HCT116 (cell line): ENCODE measurements at regions not wholly inside any gene's neighbourhood (a gene's known extent, or its start where the extent isn't known, plus 50 kb on each side); places are given as distances from the start of the nearest gene placed in this dataset.

Experiments used
- ATAC-seq: fragments of 200-7000 bp; cut with Tn5 transposase; 2 replicates; pipeline ENCODE4 v1.9.1; 2020; ENCODE audit warnings: mild to moderate bottlenecking, moderate library complexity
- BruUV-seq: library from RNA; stranded (reverse); fragments of 400-500 nt; replicated peaks from 2 replicates; lab custom pipeline; 2021; lab: Mats Ljungman, UMichigan
- CTCF ChIA-PET: fragments of 300-600 bp; sonication (Branson Sonifier 250); formaldehyde crosslinking; loops from one replicate; lab custom pipeline; 2021; ENCODE audit warnings: antibody characterized with exemption; lab: Charles Lee
- POLR2A ChIA-PET: fragments of 300-600, 350-600 bp; sonication (Branson Sonifier 250); formaldehyde crosslinking; loops from one replicate; lab custom pipeline; 2021; ENCODE audit warnings: antibody characterized with exemption; lab: Charles Lee
- RAD21 ChIA-PET, 2 experiments: fragments of 300-600 bp; sonication (Branson Sonifier 250); formaldehyde crosslinking; loops; one replicate each; lab custom pipeline; 2023; ENCODE audit warnings: low total read pairs in 2 of 2; ENCODE audit not compliant: uncharacterized antibody in 2 of 2, unreplicated experiment in 2 of 2, low non-redundant PET in 1 of 2; lab: Charles Lee
- DNase-seq: peaks from one replicate; pipeline ENCODE4 v3.0.0-alpha.2; 2010; ENCODE audit warnings: low read depth, low spot score
- H2AFZ ChIP-seq: fragments of 200-600 bp; shearing (Covaris generic), sonication (generic); 2 replicates; pipeline ENCODE4 v1.6.1; 2017; ENCODE audit warnings: low read depth, mixed run types, mixed read lengths, antibody characterized with exemption, low read length; ENCODE audit not compliant: poor library complexity, severe bottlenecking
- H3K27ac ChIP-seq: 2 replicates; pipeline ENCODE4 v1.5.1; 2012; ENCODE audit warnings: low read depth, low read length
- H3K27me3 ChIP-seq: fragments of 200-600 bp; sonication (generic); 2 replicates; pipeline ENCODE4 v1.6.1; 2016; ENCODE audit warnings: mixed run types, low read length, mixed read lengths; ENCODE audit not compliant: insufficient read depth
- H3K36me3 ChIP-seq, 2 experiments: fragments of 200-500 bp in 1 of 2; fragments of 200-600 bp in 1 of 2; sonication (Bioruptor generic) in 1 of 2; sonication (generic) in 1 of 2; 2 replicates each; pipeline versions ENCODE4 v1.5.1 to v1.6.1; 2014 to 2016; ENCODE audit warnings: low read length in 2 of 2, inconsistent platforms in 1 of 2, mixed read lengths in 1 of 2, mixed run types in 1 of 2; ENCODE audit not compliant: insufficient read depth in 2 of 2, control insufficient read depth in 1 of 2
- H3K4me1 ChIP-seq, 2 experiments: fragments of 200-600 bp in 1 of 2; sonication (generic) in 1 of 2; 2 replicates each; pipeline versions ENCODE4 v1.5.1 to v1.6.1; 2012 to 2017; ENCODE audit warnings: low read length in 2 of 2, inconsistent platforms in 1 of 2, mild to moderate bottlenecking in 1 of 2, mixed read lengths in 1 of 2, mixed run types in 1 of 2, moderate library complexity in 1 of 2; ENCODE audit not compliant: insufficient read depth in 2 of 2, control insufficient read depth in 1 of 2
- H3K4me2 ChIP-seq: fragments of 200-600 bp; sonication (generic); 2 replicates; pipeline ENCODE4 v1.6.1; 2017; ENCODE audit warnings: mixed run types, low read length, mixed read lengths
- H3K4me3 ChIP-seq, 2 experiments: fragments of 200-600 bp in 1 of 2; sonication (generic) in 1 of 2; replicated peaks in 1 of 2; 2 replicates each; pipeline ENCODE4 v1.5.1; 2011 to 2016; ENCODE audit warnings: low read length in 2 of 2, control low read depth in 1 of 2, low read depth in 1 of 2, mild to moderate bottlenecking in 1 of 2, mixed read lengths in 1 of 2, mixed run types in 1 of 2
- H3K79me2 ChIP-seq: fragments of 200-600 bp; sonication (generic); 2 replicates; pipeline ENCODE4 v1.6.1; 2017; ENCODE audit warnings: mild to moderate bottlenecking, mixed run types, low read length, moderate library complexity, mixed read lengths; ENCODE audit not compliant: insufficient read depth
- H3K9ac ChIP-seq: fragments of 200-600 bp; sonication (generic); 2 replicates; pipeline ENCODE4 v1.6.1; 2016; ENCODE audit warnings: low read length, mixed read lengths
- H3K9me2 ChIP-seq: fragments of 200-600 bp; sonication (generic), shearing (Covaris generic); 2 replicates; pipeline ENCODE4 v1.6.1; 2017; ENCODE audit warnings: mixed run types, mild to moderate bottlenecking, moderate library complexity; ENCODE audit not compliant: insufficient read depth
- H3K9me3 ChIP-seq, 2 experiments: fragments of 200-500 bp in 1 of 2; fragments of 200-600 bp in 1 of 2; sonication (Bioruptor generic) in 1 of 2; sonication (generic) in 1 of 2; 2 replicates each; pipeline ENCODE4 v1.6.1; 2014 to 2017; ENCODE audit warnings: low read length in 2 of 2, mixed read lengths in 2 of 2, inconsistent platforms in 1 of 2, low read depth in 1 of 2, mild to moderate bottlenecking in 1 of 2, mixed run types in 1 of 2, moderate library complexity in 1 of 2; ENCODE audit not compliant: control insufficient read depth in 1 of 2, insufficient read depth in 1 of 2
- H4K20me1 ChIP-seq: fragments of 200-600 bp; sonication (generic), shearing (Covaris generic); 2 replicates; pipeline ENCODE4 v1.6.1; 2017; ENCODE audit warnings: mixed run types, mild to moderate bottlenecking, moderate library complexity; ENCODE audit not compliant: insufficient read depth
- CBX3 ChIP-seq: IDR thresholded peaks from 2 replicates; pipeline ENCODE4 v1.6.1; 2012; ENCODE audit warnings: low read depth
- CEBPB ChIP-seq: IDR thresholded peaks from 2 replicates; pipeline ENCODE4 v1.6.1; 2012; ENCODE audit warnings: low read depth
- EGR1 ChIP-seq: IDR thresholded peaks from 2 replicates; pipeline ENCODE4 v1.6.1; 2012; ENCODE audit warnings: low read depth
- EZH2 ChIP-seq: fragments of 200-600 bp; sonication (generic); IDR thresholded peaks from 2 replicates; pipeline ENCODE4 v1.6.1; 2017; ENCODE audit warnings: antibody characterized with exemption, mixed run types
- FOSL1 ChIP-seq: IDR thresholded peaks from 2 replicates; pipeline ENCODE4 v1.6.1; 2012; ENCODE audit warnings: low read depth
- JUND ChIP-seq: IDR thresholded peaks from 2 replicates; pipeline ENCODE4 v1.6.1; 2012
- POLR2AphosphoS5 ChIP-seq: IDR thresholded peaks from 2 replicates; pipeline ENCODE4 v1.6.1; 2011; ENCODE audit warnings: mild to moderate bottlenecking, low read depth, low read length, moderate library complexity
- RAD21 ChIP-seq: IDR thresholded peaks from 2 replicates; pipeline ENCODE4 v1.6.1; 2012; ENCODE audit warnings: low read depth, mild to moderate bottlenecking
- SIN3A ChIP-seq: IDR thresholded peaks from 2 replicates; pipeline ENCODE4 v1.6.1; 2012; ENCODE audit warnings: low read depth
- SP1 ChIP-seq: IDR thresholded peaks from 2 replicates; pipeline ENCODE4 v1.6.1; 2012; ENCODE audit warnings: low read depth
- SRF ChIP-seq: IDR thresholded peaks from 2 replicates; pipeline ENCODE4 v1.6.1; 2012; ENCODE audit warnings: low read depth
- TCF7L2 ChIP-seq: IDR thresholded peaks from 2 replicates; pipeline ENCODE4 v1.7.0; 2011; ENCODE audit warnings: borderline replicate concordance, inconsistent platforms; ENCODE audit not compliant: insufficient read depth, insufficient read length; ENCODE audit errors: extremely low read depth
- YY1 ChIP-seq: IDR thresholded peaks from 2 replicates; pipeline ENCODE4 v1.6.1; 2011; ENCODE audit warnings: low read length, low read depth, moderate library complexity, mild to moderate bottlenecking; ENCODE audit not compliant: insufficient replicate concordance; ENCODE audit errors: extremely low read depth
- ZFX ChIP-seq: fragments of 450-650 bp; IDR thresholded peaks from 2 replicates; pipeline ENCODE4 v1.6.1; 2017
- intact Hi-C: fragments of 100-400 bp; cut with micrococcal nuclease; formaldehyde crosslinking; loops from 2 replicates; pipeline ENCODE4 v1.10.0; 2022
- TF ChIP-seq, protein P1 (sequence below): IDR thresholded peaks from 2 replicates; pipeline ENCODE4 v1.6.1; 2012; ENCODE audit warnings: low read depth
- TF ChIP-seq, protein P2 (sequence below), 3 experiments: fragments of 200-600 bp in 1 of 3; sonication (generic) in 1 of 3; IDR thresholded peaks in 2 of 3; conservative IDR thresholded peaks in 1 of 3; 2 replicates each; pipeline ENCODE4 v1.5.1; 2012 to 2017; ENCODE audit warnings: low read depth in 2 of 3, low read length in 2 of 3, antibody characterized with exemption in 1 of 3, borderline replicate concordance in 1 of 3, control low read depth in 1 of 3, mild to moderate bottlenecking in 1 of 3, mixed read lengths in 1 of 3, mixed run types in 1 of 3, moderate library complexity in 1 of 3; ENCODE audit not compliant: insufficient read depth in 1 of 3
- TF ChIP-seq, protein P3 (sequence below): IDR thresholded peaks from 2 replicates; pipeline ENCODE4 v1.6.1; 2012
- TF ChIP-seq, protein P4 (sequence below): IDR thresholded peaks from 2 replicates; pipeline ENCODE4 v1.6.1; 2011; ENCODE audit warnings: mild to moderate bottlenecking, low read length, moderate library complexity; ENCODE audit not compliant: insufficient replicate concordance; ENCODE audit errors: extremely low read depth

DNA sequence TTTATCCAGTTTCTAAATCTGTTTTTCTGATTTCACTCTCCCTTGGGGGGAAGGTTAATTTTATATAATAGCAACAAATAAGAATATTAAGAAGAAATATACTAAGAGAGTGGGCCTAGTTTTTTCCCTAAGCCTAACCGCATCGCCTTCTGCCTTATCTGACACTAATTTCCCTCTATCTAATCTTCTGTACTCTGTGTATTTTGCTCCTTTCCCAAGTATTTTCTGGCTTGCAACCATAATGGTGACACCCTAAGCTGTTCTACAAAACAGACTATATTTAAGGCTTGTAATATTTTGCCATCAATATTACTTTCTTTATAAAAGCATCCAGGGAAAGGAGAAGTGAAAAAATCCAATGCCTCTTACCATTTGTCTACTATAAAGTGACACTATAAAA lies 1168.8 kb downstream of the GALC start:
- TF ChIP-seq FOSL1 (no peak), YY1 (no peak), SIN3A (no peak), JUND (no peak), CBX3 (no peak), CEBPB (no peak), RAD21 (no peak), ZFX (no peak), SP1 (no peak), TCF7L2 (no peak), EGR1 (no peak), POLR2AphosphoS5 (no peak), EZH2 (no peak), SRF (no peak)
- TF ChIP-seq, protein P1, sequence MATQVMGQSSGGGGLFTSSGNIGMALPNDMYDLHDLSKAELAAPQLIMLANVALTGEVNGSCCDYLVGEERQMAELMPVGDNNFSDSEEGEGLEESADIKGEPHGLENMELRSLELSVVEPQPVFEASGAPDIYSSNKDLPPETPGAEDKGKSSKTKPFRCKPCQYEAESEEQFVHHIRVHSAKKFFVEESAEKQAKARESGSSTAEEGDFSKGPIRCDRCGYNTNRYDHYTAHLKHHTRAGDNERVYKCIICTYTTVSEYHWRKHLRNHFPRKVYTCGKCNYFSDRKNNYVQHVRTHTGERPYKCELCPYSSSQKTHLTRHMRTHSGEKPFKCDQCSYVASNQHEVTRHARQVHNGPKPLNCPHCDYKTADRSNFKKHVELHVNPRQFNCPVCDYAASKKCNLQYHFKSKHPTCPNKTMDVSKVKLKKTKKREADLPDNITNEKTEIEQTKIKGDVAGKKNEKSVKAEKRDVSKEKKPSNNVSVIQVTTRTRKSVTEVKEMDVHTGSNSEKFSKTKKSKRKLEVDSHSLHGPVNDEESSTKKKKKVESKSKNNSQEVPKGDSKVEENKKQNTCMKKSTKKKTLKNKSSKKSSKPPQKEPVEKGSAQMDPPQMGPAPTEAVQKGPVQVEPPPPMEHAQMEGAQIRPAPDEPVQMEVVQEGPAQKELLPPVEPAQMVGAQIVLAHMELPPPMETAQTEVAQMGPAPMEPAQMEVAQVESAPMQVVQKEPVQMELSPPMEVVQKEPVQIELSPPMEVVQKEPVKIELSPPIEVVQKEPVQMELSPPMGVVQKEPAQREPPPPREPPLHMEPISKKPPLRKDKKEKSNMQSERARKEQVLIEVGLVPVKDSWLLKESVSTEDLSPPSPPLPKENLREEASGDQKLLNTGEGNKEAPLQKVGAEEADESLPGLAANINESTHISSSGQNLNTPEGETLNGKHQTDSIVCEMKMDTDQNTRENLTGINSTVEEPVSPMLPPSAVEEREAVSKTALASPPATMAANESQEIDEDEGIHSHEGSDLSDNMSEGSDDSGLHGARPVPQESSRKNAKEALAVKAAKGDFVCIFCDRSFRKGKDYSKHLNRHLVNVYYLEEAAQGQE: no peak
- TF ChIP-seq, protein P2, sequence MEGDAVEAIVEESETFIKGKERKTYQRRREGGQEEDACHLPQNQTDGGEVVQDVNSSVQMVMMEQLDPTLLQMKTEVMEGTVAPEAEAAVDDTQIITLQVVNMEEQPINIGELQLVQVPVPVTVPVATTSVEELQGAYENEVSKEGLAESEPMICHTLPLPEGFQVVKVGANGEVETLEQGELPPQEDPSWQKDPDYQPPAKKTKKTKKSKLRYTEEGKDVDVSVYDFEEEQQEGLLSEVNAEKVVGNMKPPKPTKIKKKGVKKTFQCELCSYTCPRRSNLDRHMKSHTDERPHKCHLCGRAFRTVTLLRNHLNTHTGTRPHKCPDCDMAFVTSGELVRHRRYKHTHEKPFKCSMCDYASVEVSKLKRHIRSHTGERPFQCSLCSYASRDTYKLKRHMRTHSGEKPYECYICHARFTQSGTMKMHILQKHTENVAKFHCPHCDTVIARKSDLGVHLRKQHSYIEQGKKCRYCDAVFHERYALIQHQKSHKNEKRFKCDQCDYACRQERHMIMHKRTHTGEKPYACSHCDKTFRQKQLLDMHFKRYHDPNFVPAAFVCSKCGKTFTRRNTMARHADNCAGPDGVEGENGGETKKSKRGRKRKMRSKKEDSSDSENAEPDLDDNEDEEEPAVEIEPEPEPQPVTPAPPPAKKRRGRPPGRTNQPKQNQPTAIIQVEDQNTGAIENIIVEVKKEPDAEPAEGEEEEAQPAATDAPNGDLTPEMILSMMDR (IDR thresholded peaks at IDR 0.05 in 2 of 3, conservative IDR thresholded peaks at IDR 0.05 in 1 of 3; ENCODE audit: borderline replicate concordance in 1 of 3, insufficient read depth in 1 of 3, low read depth in 2 of 3, low read length in 2 of 3): no peak
- TF ChIP-seq, protein P3, sequence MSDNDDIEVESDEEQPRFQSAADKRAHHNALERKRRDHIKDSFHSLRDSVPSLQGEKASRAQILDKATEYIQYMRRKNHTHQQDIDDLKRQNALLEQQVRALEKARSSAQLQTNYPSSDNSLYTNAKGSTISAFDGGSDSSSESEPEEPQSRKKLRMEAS: no peak
- TF ChIP-seq, protein P4, sequence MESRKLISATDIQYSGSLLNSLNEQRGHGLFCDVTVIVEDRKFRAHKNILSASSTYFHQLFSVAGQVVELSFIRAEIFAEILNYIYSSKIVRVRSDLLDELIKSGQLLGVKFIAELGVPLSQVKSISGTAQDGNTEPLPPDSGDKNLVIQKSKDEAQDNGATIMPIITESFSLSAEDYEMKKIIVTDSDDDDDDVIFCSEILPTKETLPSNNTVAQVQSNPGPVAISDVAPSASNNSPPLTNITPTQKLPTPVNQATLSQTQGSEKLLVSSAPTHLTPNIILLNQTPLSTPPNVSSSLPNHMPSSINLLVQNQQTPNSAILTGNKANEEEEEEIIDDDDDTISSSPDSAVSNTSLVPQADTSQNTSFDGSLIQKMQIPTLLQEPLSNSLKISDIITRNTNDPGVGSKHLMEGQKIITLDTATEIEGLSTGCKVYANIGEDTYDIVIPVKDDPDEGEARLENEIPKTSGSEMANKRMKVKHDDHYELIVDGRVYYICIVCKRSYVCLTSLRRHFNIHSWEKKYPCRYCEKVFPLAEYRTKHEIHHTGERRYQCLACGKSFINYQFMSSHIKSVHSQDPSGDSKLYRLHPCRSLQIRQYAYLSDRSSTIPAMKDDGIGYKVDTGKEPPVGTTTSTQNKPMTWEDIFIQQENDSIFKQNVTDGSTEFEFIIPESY: no peak
- no TSS peak for BruUV-seq

More for the DNA sequence above, 1168.8 kb downstream of the GALC start:
- Histone ChIP-seq H2AFZ (no peak overlapping the region), H3K9me3 (peaks cover 3 to 26% of the 10 kb centered on the region in 2 experiments; a peak in 2 of 4 replicates), H3K36me3 (no peaks in the 10 kb centered on the region), H3K4me3 (no peak overlapping the region), H3K4me2 (no peak overlapping the region), H3K27me3 (no peaks in the 10 kb centered on the region), H3K79me2 (no peaks in the 10 kb centered on the region), H3K9me2 (no peaks in the 10 kb centered on the region), H4K20me1 (no peaks in the 10 kb centered on the region), H3K9ac (no peak overlapping the region), H3K4me1 (no peaks in the 10 kb centered on the region), H3K27ac (no peak overlapping the region)
- ATAC-seq: no peak
- ChIA-PET POLR2A (no interaction called here), CTCF (no interaction called here), RAD21 (no interaction called here)
- DNase-seq: no peak
- intact Hi-C loops: no loop called here
